ENCODE measurements at regions not wholly inside any gene's neighbourhood (a gene's known extent, or its start where the extent isn't known, plus 50 kb on each side); places are given as distances from the start of the nearest gene placed in this dataset.

- H3K14ac ChIP-seq (ENCODE audit: low read length) = no peak overlapping the region
- H3K9me3 ChIP-seq (ENCODE audit: insufficient read depth, low read depth, low read length) = no peaks in the 10 kb centered on the region
- H3K4ac ChIP-seq (ENCODE audit: low read depth, low read length) = no peak overlapping the region
- H2BK120ac ChIP-seq (ENCODE audit: insufficient read depth, low read length, poor library complexity) = no peak overlapping the region
- H4K91ac ChIP-seq (ENCODE audit: low read depth, low read length) = no peak overlapping the region
- H3K4me1 ChIP-seq (ENCODE audit: control insufficient read depth in 1 of 2, insufficient read depth in 2 of 2, low read length in 2 of 2) = no peaks in the 10 kb centered on the region
- no peak overlapping the region for H2AK5ac ChIP-seq (ENCODE audit: low read length)
- H3K36me3 ChIP-seq (ENCODE audit: control insufficient read depth in 1 of 2, insufficient read depth in 2 of 2, low read length in 2 of 2) = no peaks in the 10 kb centered on the region
- H3K27me3 ChIP-seq (ENCODE audit: insufficient read depth, low read length) = no peaks in the 10 kb centered on the region
- H4K8ac ChIP-seq (ENCODE audit: low read depth, low read length) = no peak overlapping the region
- H3K23ac ChIP-seq (ENCODE audit: low read length) = no peak overlapping the region
- no peak overlapping the region for H2AFZ ChIP-seq (ENCODE audit: insufficient read depth, low read length, poor library complexity)
- no peaks in the 10 kb centered on the region for H3K79me2 ChIP-seq (ENCODE audit: control insufficient read depth, insufficient read depth, low read length, poor library complexity)
- WGBS (ENCODE audit: extremely low coverage, insufficient coverage, insufficient read length) = no CpG with 5 or more reads among the region's 1 CpG
- H4K12ac ChIP-seq (ENCODE audit: low read depth, low read length) = no peak overlapping the region
- no peak overlapping the region for H3K4me2 ChIP-seq (ENCODE audit: low read length)
- H3K79me1 ChIP-seq (ENCODE audit: low read length) = no peaks in the 10 kb centered on the region
- H3K4me3 ChIP-seq (ENCODE audit: low read depth, low read length) = no peak overlapping the region
- H3K18ac ChIP-seq (ENCODE audit: low read length) = no peak overlapping the region
- H3K9ac ChIP-seq (ENCODE audit: low read length) = no peak overlapping the region
- no peak overlapping the region for H2BK12ac ChIP-seq (ENCODE audit: low read length)
- DNase-seq = no peak
- H3K27ac ChIP-seq (ENCODE audit: low read depth, low read length) = no peak overlapping the region
- no peak overlapping the region for H2BK5ac ChIP-seq (ENCODE audit: low read depth, low read length, poor library complexity)
Observed at GRCh38 chr3:39605837-39606236, 138.4 kb downstream of the MOBP start.

GRCh38 chr3:39626198-39626597 is 158.7 kb downstream of the MOBP start:
- H3K9ac ChIP-seq (ENCODE audit: low read length) = no peak overlapping the region
- H4K91ac ChIP-seq (ENCODE audit: low read depth, low read length) = no peak overlapping the region
- no peak overlapping the region for H2AFZ ChIP-seq (ENCODE audit: insufficient read depth, low read length, poor library complexity)
- no peaks in the 10 kb centered on the region for H3K79me2 ChIP-seq (ENCODE audit: control insufficient read depth, insufficient read depth, low read length, poor library complexity)
- no peak overlapping the region for H4K8ac ChIP-seq (ENCODE audit: low read depth, low read length)
- no peaks in the 10 kb centered on the region for H3K4me1 ChIP-seq (ENCODE audit: control insufficient read depth in 1 of 2, insufficient read depth in 2 of 2, low read length in 2 of 2)
- H2BK120ac ChIP-seq (ENCODE audit: insufficient read depth, low read length, poor library complexity) = no peak overlapping the region
- H3K23ac ChIP-seq (ENCODE audit: low read length) = no peak overlapping the region
- H3K27me3 ChIP-seq (ENCODE audit: insufficient read depth, low read length) = no peaks in the 10 kb centered on the region
- H2BK5ac ChIP-seq (ENCODE audit: low read depth, low read length, poor library complexity) = no peak overlapping the region
- no peak overlapping the region for H3K4ac ChIP-seq (ENCODE audit: low read depth, low read length)
- no peak for DNase-seq
- H2BK12ac ChIP-seq (ENCODE audit: low read length) = no peak overlapping the region
- H3K36me3 ChIP-seq (ENCODE audit: control insufficient read depth in 1 of 2, insufficient read depth in 2 of 2, low read length in 2 of 2) = no peaks in the 10 kb centered on the region
- H3K4me2 ChIP-seq (ENCODE audit: low read length) = no peak overlapping the region
- no peak overlapping the region for H2AK5ac ChIP-seq (ENCODE audit: low read length)
- H3K18ac ChIP-seq (ENCODE audit: low read length) = no peak overlapping the region
- no peak overlapping the region for H4K12ac ChIP-seq (ENCODE audit: low read depth, low read length)
- no peak overlapping the region for H3K27ac ChIP-seq (ENCODE audit: low read depth, low read length)
- whole genome bisulfite sequencing (ENCODE audit: extremely low coverage, insufficient coverage, insufficient read length) = no CpG with 5 or more reads among the region's 1 CpG
- no peaks in the 10 kb centered on the region for H3K79me1 ChIP-seq (ENCODE audit: low read length)
- no peak overlapping the region for H3K4me3 ChIP-seq (ENCODE audit: low read depth, low read length)
- H3K9me3 ChIP-seq (ENCODE audit: insufficient read depth, low read depth, low read length) = no peaks in the 10 kb centered on the region
- H3K14ac ChIP-seq (ENCODE audit: low read length) = no peak overlapping the region

- Histone ChIP-seq H2BK5ac (ENCODE audit: low read depth, low read length, poor library complexity) (no peak overlapping the region), H3K18ac (ENCODE audit: low read length) (no peak overlapping the region), H4K8ac (ENCODE audit: low read depth, low read length) (no peak overlapping the region), H3K4me1 (ENCODE audit: control insufficient read depth in 1 of 2, insufficient read depth in 2 of 2, low read length in 2 of 2) (no peaks in the 10 kb centered on the region), H3K36me3 (ENCODE audit: control insufficient read depth in 1 of 2, insufficient read depth in 2 of 2, low read length in 2 of 2) (no peaks in the 10 kb centered on the region), H2AFZ (ENCODE audit: insufficient read depth, low read length, poor library complexity) (no peak overlapping the region), H3K79me2 (ENCODE audit: control insufficient read depth, insufficient read depth, low read length, poor library complexity) (no peaks in the 10 kb centered on the region), H3K14ac (ENCODE audit: low read length) (no peak overlapping the region), H3K79me1 (ENCODE audit: low read length) (no peaks in the 10 kb centered on the region), H3K4me2 (ENCODE audit: low read length) (no peak overlapping the region), H2BK12ac (ENCODE audit: low read length) (no peak overlapping the region), H4K12ac (ENCODE audit: low read depth, low read length) (no peak overlapping the region), H2BK120ac (ENCODE audit: insufficient read depth, low read length, poor library complexity) (no peak overlapping the region), H2AK5ac (ENCODE audit: low read length) (no peak overlapping the region), H3K9me3 (ENCODE audit: insufficient read depth, low read depth, low read length) (no peaks in the 10 kb centered on the region), H3K27me3 (ENCODE audit: insufficient read depth, low read length) (no peaks in the 10 kb centered on the region), H3K27ac (ENCODE audit: low read depth, low read length) (no peak overlapping the region), H3K9ac (ENCODE audit: low read length) (no peak overlapping the region), H4K91ac (ENCODE audit: low read depth, low read length) (no peak overlapping the region), H3K23ac (ENCODE audit: low read length) (no peak overlapping the region), H3K4ac (ENCODE audit: low read depth, low read length) (no peak overlapping the region), H3K4me3 (ENCODE audit: low read depth, low read length) (no peak overlapping the region)
- no peak for DNase-seq
- WGBS (ENCODE audit: extremely low coverage, insufficient coverage, insufficient read length) = no CpG with 5 or more reads among the region's 5 CpGs
Observed at GRCh38 chr3:39631136-39631535, 163.7 kb downstream of the MOBP start.

- H4K8ac ChIP-seq (ENCODE audit: low read depth, low read length) = no peak overlapping the region
- no peak overlapping the region for H2BK12ac ChIP-seq (ENCODE audit: low read length)
- no peak overlapping the region for H3K18ac ChIP-seq (ENCODE audit: low read length)
- no peaks in the 10 kb centered on the region for H3K79me2 ChIP-seq (ENCODE audit: control insufficient read depth, insufficient read depth, low read length, poor library complexity)
- no peak overlapping the region for H4K12ac ChIP-seq (ENCODE audit: low read depth, low read length)
- H3K4me3 ChIP-seq (ENCODE audit: low read depth, low read length) = no peak overlapping the region
- DNase-seq = peak; percentile 8 to 49
- peaks cover 0 to 2% of the 10 kb centered on the region in 2 experiments for H3K4me1 ChIP-seq (ENCODE audit: control insufficient read depth in 1 of 2, insufficient read depth in 2 of 2, low read length in 2 of 2)
- H2BK120ac ChIP-seq (ENCODE audit: insufficient read depth, low read length, poor library complexity) = no peak overlapping the region
- H4K91ac ChIP-seq (ENCODE audit: low read depth, low read length) = no peak overlapping the region
- no peak overlapping the region for H2AK5ac ChIP-seq (ENCODE audit: low read length)
- no peak overlapping the region for H3K4me2 ChIP-seq (ENCODE audit: low read length)
- no CpG with 5 or more reads among the region's 1 CpG for WGBS (ENCODE audit: extremely low coverage, insufficient coverage, insufficient read length)
- H3K27me3 ChIP-seq (ENCODE audit: insufficient read depth, low read length) = no peaks in the 10 kb centered on the region
- H3K9me3 ChIP-seq (ENCODE audit: insufficient read depth, low read depth, low read length) = no peaks in the 10 kb centered on the region
- H3K4ac ChIP-seq (ENCODE audit: low read depth, low read length) = no peak overlapping the region
- no peak overlapping the region for H3K27ac ChIP-seq (ENCODE audit: low read depth, low read length)
- no peaks in the 10 kb centered on the region for H3K36me3 ChIP-seq (ENCODE audit: control insufficient read depth in 1 of 2, insufficient read depth in 2 of 2, low read length in 2 of 2)
- H3K14ac ChIP-seq (ENCODE audit: low read length) = no peak overlapping the region
- no peak overlapping the region for H2AFZ ChIP-seq (ENCODE audit: insufficient read depth, low read length, poor library complexity)
- H2BK5ac ChIP-seq (ENCODE audit: low read depth, low read length, poor library complexity) = no peak overlapping the region
- no peak overlapping the region for H3K23ac ChIP-seq (ENCODE audit: low read length)
- H3K79me1 ChIP-seq (ENCODE audit: low read length) = no peaks in the 10 kb centered on the region
- H3K9ac ChIP-seq (ENCODE audit: low read length) = no peak overlapping the region
Observed at GRCh38 chr3:39637807-39638206, 170.3 kb downstream of the MOBP start.

Measured in trophoblast cell (in vitro differentiated cells and primary cell).